Hepatocyte (in vitro differentiated cells): ENCODE measurements at regions not wholly inside any gene's neighbourhood (a gene's known extent, or its start where the extent isn't known, plus 50 kb on each side); places are given as distances from the start of the nearest gene placed in this dataset.

Experiments used
- EZH2 ChIP-seq: fragments of 200-600 bp; sonication (generic); IDR thresholded peaks from 2 replicates; pipeline ENCODE4 v1.6.1; 2016; ENCODE audit warnings: antibody characterized with exemption, mild to moderate bottlenecking, borderline replicate concordance
- TF ChIP-seq, protein P1 (sequence below): fragments of 200-600 bp; sonication (generic); IDR thresholded peaks from 2 replicates; pipeline ENCODE4 v1.5.1; 2016; ENCODE audit warnings: antibody characterized with exemption, mild to moderate bottlenecking; ENCODE audit not compliant: poor library complexity

DNA sequence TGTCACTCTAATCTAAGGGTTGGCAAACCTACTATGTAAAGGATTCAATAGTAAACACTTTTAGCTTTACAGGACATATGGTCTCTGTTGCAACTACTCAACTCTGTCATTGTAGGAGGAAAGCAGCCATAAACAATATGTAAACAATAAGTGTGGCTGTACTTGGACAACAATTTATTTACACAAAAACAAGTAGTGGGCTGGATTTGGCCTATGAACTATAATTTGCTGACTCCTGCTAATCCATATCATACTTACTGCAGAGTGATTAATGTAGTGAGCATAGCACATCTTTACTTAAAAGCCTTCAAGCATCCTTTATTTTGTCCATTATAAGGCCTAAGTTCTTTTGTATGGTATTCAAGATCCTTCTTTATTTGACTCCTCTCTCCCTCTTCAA lies 441.9 kb downstream of the ZIC1 start:
- TF ChIP-seq, protein P1, sequence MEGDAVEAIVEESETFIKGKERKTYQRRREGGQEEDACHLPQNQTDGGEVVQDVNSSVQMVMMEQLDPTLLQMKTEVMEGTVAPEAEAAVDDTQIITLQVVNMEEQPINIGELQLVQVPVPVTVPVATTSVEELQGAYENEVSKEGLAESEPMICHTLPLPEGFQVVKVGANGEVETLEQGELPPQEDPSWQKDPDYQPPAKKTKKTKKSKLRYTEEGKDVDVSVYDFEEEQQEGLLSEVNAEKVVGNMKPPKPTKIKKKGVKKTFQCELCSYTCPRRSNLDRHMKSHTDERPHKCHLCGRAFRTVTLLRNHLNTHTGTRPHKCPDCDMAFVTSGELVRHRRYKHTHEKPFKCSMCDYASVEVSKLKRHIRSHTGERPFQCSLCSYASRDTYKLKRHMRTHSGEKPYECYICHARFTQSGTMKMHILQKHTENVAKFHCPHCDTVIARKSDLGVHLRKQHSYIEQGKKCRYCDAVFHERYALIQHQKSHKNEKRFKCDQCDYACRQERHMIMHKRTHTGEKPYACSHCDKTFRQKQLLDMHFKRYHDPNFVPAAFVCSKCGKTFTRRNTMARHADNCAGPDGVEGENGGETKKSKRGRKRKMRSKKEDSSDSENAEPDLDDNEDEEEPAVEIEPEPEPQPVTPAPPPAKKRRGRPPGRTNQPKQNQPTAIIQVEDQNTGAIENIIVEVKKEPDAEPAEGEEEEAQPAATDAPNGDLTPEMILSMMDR, result no peak
- TF ChIP-seq EZH2, result no peak
